K562 (cell line): ENCODE measurements at regions not wholly inside any gene's neighbourhood (a gene's known extent, or its start where the extent isn't known, plus 50 kb on each side); places are given as distances from the start of the nearest gene placed in this dataset.

Experiments used
- ATAC-seq: fragments of 200-7000 bp; cut with Tn5 transposase; 3 replicates; pipeline ENCODE4 v1.9.1; 2020; ENCODE audit warnings: moderate library complexity
- BruUV-seq: library from RNA; stranded (reverse); fragments of 400-500 nt; replicated peaks from 2 replicates; lab custom pipeline; 2021; lab: Mats Ljungman, UMichigan
- CTCF ChIA-PET: fragments of 300-600 bp; formaldehyde crosslinking; extraction: SDS; loops from one replicate; lab custom pipeline; 2021; ENCODE audit warnings: low intra/inter-chr PET ratio; lab: Yijun Ruan, JAX
- POLR2A ChIA-PET: fragments of 300-600, 350-650 bp; sonication (Branson Sonifier 250); formaldehyde crosslinking; extraction: SDS; loops from one replicate; lab custom pipeline; 2021; ENCODE audit warnings: antibody characterized with exemption, inconsistent platforms; lab: Yijun Ruan, JAX
- DNase-seq, 4 experiments: peaks; one replicate each; pipeline versions ENCODE4 v3.0.0 to v3.0.0-alpha.2; 2011 to 2018; ENCODE audit warnings: low spot score in 3 of 4, mixed read lengths in 3 of 4; ENCODE audit errors: extremely low read depth in 1 of 4
- FAIRE-seq: peaks from 2 replicates; lab custom pipeline; 2011; peaks lifted over from hg19 to GRCh38; lab: Jason Lieb, UNC
- H2AFZ ChIP-seq: 2 replicates; pipeline ENCODE4 v1.6.0; 2011; ENCODE audit warnings: low read depth, low read length, control low read depth, inconsistent platforms
- H3K27ac ChIP-seq: fragments of 200-600 bp; 3 replicates; pipeline ENCODE4 v1.8.0; 2011; ENCODE audit warnings: low read depth, mild to moderate bottlenecking, control low read depth, inconsistent platforms, low read length, moderate library complexity, mixed read lengths; ENCODE audit errors: extremely low read depth
- H3K27me3 ChIP-seq, 2 experiments: fragments of 300-600 bp in 1 of 2; 2 replicates in 1 of 2; 3 replicates in 1 of 2; pipeline versions ENCODE4 v1.6.0 to v1.8.0; 2011; ENCODE audit warnings: inconsistent platforms in 2 of 2, low read length in 2 of 2, mild to moderate bottlenecking in 1 of 2, mixed read lengths in 1 of 2, moderate library complexity in 1 of 2; ENCODE audit not compliant: control insufficient read depth in 2 of 2, insufficient read depth in 2 of 2
- H3K36me3 ChIP-seq: fragments of 300-600 bp; 3 replicates; pipeline ENCODE4 v1.8.0; 2011; ENCODE audit warnings: mild to moderate bottlenecking, low read length, inconsistent platforms; ENCODE audit not compliant: control insufficient read depth, insufficient read depth
- H3K4me1 ChIP-seq, 2 experiments: fragments of 200-600 bp in 1 of 2; replicated peaks in 1 of 2; 2 replicates in 1 of 2; 3 replicates in 1 of 2; pipeline versions ENCODE4 v1.5.1 to v1.8.0; 2011; ENCODE audit warnings: inconsistent platforms in 2 of 2, low read length in 2 of 2, mild to moderate bottlenecking in 1 of 2, mixed read lengths in 1 of 2, moderate library complexity in 1 of 2; ENCODE audit not compliant: control insufficient read depth in 2 of 2, insufficient read depth in 2 of 2
- H3K4me2 ChIP-seq: 2 replicates; pipeline ENCODE4 v1.6.1; 2011; ENCODE audit warnings: low read length, control low read depth, inconsistent platforms, mixed read lengths; ENCODE audit not compliant: insufficient read depth
- H3K4me3 ChIP-seq: fragments of 200-600 bp; sonication (generic), shearing (Covaris generic); 2 replicates; pipeline ENCODE4 v1.5.1; 2016; ENCODE audit warnings: control low read depth, inconsistent platforms
- H3K79me2 ChIP-seq: fragments of 200-600 bp; 3 replicates; pipeline ENCODE4 v1.8.0; 2011; ENCODE audit warnings: low read length, inconsistent platforms; ENCODE audit not compliant: control insufficient read depth, insufficient read depth
- H3K9ac ChIP-seq, 2 experiments: 2 replicates each; pipeline versions ENCODE4 v1.6.0 to v1.6.1; 2011; ENCODE audit warnings: low read depth in 2 of 2, low read length in 2 of 2, control low read depth in 1 of 2, inconsistent platforms in 1 of 2, mild to moderate bottlenecking in 1 of 2, mixed read lengths in 1 of 2; ENCODE audit not compliant: insufficient read depth in 1 of 2
- H3K9me1 ChIP-seq: one replicate; pipeline ENCODE4 v1.6.0; 2011; ENCODE audit warnings: inconsistent platforms, mild to moderate bottlenecking, low read length, moderate library complexity; ENCODE audit not compliant: control insufficient read depth, insufficient read depth
- H3K9me3 ChIP-seq: replicated peaks from 2 replicates; pipeline ENCODE4 v1.5.1; 2011; ENCODE audit warnings: low read depth, low read length, inconsistent platforms; ENCODE audit not compliant: control insufficient read depth, insufficient read depth
- H4K20me1 ChIP-seq: replicated peaks from 2 replicates; pipeline ENCODE4 v1.6.1; 2011; ENCODE audit warnings: low read length, inconsistent platforms, mixed read lengths; ENCODE audit not compliant: control insufficient read depth, insufficient read depth
- E2F6 ChIP-seq, 2 experiments: IDR thresholded peaks; 2 replicates each; pipeline ENCODE4 v1.6.1; 2011; ENCODE audit warnings: borderline replicate concordance in 1 of 2, control low read depth in 1 of 2, low read depth in 1 of 2, low read length in 1 of 2, mild to moderate bottlenecking in 1 of 2, mixed read lengths in 1 of 2, moderate library complexity in 1 of 2; ENCODE audit not compliant: insufficient read depth in 1 of 2, insufficient read length in 1 of 2, poor library complexity in 1 of 2, severe bottlenecking in 1 of 2; ENCODE audit errors: extremely low read depth in 1 of 2
- HMG20B ChIP-seq: fragments of 250-450 bp; sonication (Bioruptor Pico); IDR thresholded peaks from 2 replicates; pipeline ENCODE4 v1.5.0; 2021; ENCODE audit warnings: mild to moderate bottlenecking
- MBD2 ChIP-seq: sonication (generic); IDR thresholded peaks from 2 replicates; pipeline ENCODE4 v1.6.1; 2016; ENCODE audit warnings: low read depth, borderline replicate concordance
- SOX6 ChIP-seq: fragments of 450-650 bp; IDR thresholded peaks from 2 replicates; pipeline ENCODE4 v1.6.1; 2014; ENCODE audit warnings: mild to moderate bottlenecking
- ZNF121 ChIP-seq: sonication (generic); formaldehyde crosslinking; conservative IDR thresholded peaks from 2 replicates; pipeline ENCODE4 v1.8.0; 2022; ENCODE audit warnings: missing genetic modification reagents
- ZNF212 ChIP-seq: fragments of 450-650 bp; formaldehyde crosslinking; IDR thresholded peaks from 2 replicates; pipeline ENCODE4 v1.4.0; 2020; ENCODE audit warnings: mild to moderate bottlenecking
- ZNF436 ChIP-seq: fragments of 250-450, 450-650 bp; sonication (Bioruptor Pico); formaldehyde crosslinking; IDR thresholded peaks from 2 replicates; pipeline ENCODE4 v1.7.0; 2020; ENCODE audit warnings: mild to moderate bottlenecking
- WGBS: fragments of 100-300 bp; shearing (Covaris generic); methylation state at CpG from one replicate; pipeline ENCODE4 v1.1.6; 2016; ENCODE audit warnings: low coverage, mixed read lengths; ENCODE audit not compliant: insufficient coverage; ENCODE audit errors: missing lambda C conversion rate; 5-methylcytosine and 5-hydroxymethylcytosine counted together
- in situ Hi-C: fragments of 300-500 bp; cut with MboI; formaldehyde crosslinking; loops from 4 replicates; pipeline ENCODE4 v1.15.0; 2018; ENCODE audit warnings: inconsistent platforms, mixed read lengths
- intact Hi-C: fragments of 100-400 bp; cut with micrococcal nuclease; formaldehyde crosslinking; loops from 2 replicates; pipeline ENCODE4 v1.14.2; 2022

GRCh38 chr2:138071720-138072719, 107.7 kb downstream of the HNMT start:
- CTCF ChIA-PET = no interaction called here
- DNase-seq (no peak), ATAC-seq (no peak)
- Histone ChIP-seq H3K4me3 (no peak overlapping the region), H2AFZ (no peak overlapping the region), H3K27ac (no peak overlapping the region), H3K27me3 (no peaks in the 10 kb centered on the region)
- POLR2A ChIA-PET = no interaction called here
- TF ChIP-seq ZNF121 (no peak), ZNF436 (CRISPR knock-in tag) (no peak), SOX6 (no peak), HMG20B (CRISPR knock-in tag) (no peak), E2F6 (IDR thresholded peaks at IDR 0.05; ENCODE audit: borderline replicate concordance in 1 of 2, extremely low read depth in 1 of 2, insufficient read depth in 1 of 2, insufficient read length in 1 of 2, low read depth in 1 of 2, low read length in 1 of 2, poor library complexity in 1 of 2, severe bottlenecking in 1 of 2) (peak in 1 of 2 experiments; percentile 33), ZNF212 (no peak), MBD2 (no peak)
- TF ChIP-seq, all 486 proteins: peak for 1
- in situ Hi-C loops (no loop called here), intact Hi-C loops (no loop called here)
- WGBS = 12% methylated on average over 7 of the region's 7 CpGs
- H3K4me1 ChIP-seq = peaks cover 0 to 3% of the 10 kb centered on the region in 2 experiments; a peak in 1 of 5 replicates
- H4K20me1 ChIP-seq = no peaks in the 10 kb centered on the region
- H3K79me2 ChIP-seq = no peaks in the 10 kb centered on the region
- no peak overlapping the region for H3K9ac ChIP-seq
- no peaks in the 10 kb centered on the region for H3K9me3 ChIP-seq
- FAIRE-seq = peak; percentile 80
- no peaks in the 10 kb centered on the region for H3K9me1 ChIP-seq
- no peaks in the 10 kb centered on the region for H3K36me3 ChIP-seq
- no peak overlapping the region for H3K4me2 ChIP-seq
- no TSS peak for BruUV-seq
